Transverse colon (tissue), 4 donors: ENCODE measurements at regions not wholly inside any gene's neighbourhood (a gene's known extent, or its start where the extent isn't known, plus 50 kb on each side); places are given as distances from the start of the nearest gene placed in this dataset.

ENCODE experiments used
- CTCF ChIP-seq, 5 experiments: fragments of 200-600 bp in 3 of 5; fragments of 450-650 bp in 2 of 5; sonication (generic) in 3 of 5; IDR thresholded peaks; 1 replicate in 2 of 5; 2 replicates in 3 of 5; pipeline ENCODE4 v1.5.1; 2016 to 2017; ENCODE audit warnings: antibody characterized with exemption in 5 of 5, inconsistent platforms in 3 of 5, mild to moderate bottlenecking in 2 of 5, moderate library complexity in 1 of 5
- EP300 ChIP-seq: sonication (generic); formaldehyde crosslinking; IDR thresholded peaks from one replicate; pipeline ENCODE4 v1.6.1; 2017; ENCODE audit warnings: antibody characterized with exemption, low read depth
- POLR2AphosphoS5 ChIP-seq, 3 donors: sonication (generic); formaldehyde crosslinking; IDR thresholded peaks; one replicate each; pipeline ENCODE4 v1.6.1; 2016; ENCODE audit warnings: antibody characterized with exemption in 3 of 3

GRCh38 chr4:123866796-123867195 is 470.2 kb downstream of the SPRY1 start:
- TF ChIP-seq CTCF (IDR thresholded peaks at IDR 0.05) (no peak), POLR2AphosphoS5 (IDR thresholded peaks at IDR 0.05) (no peak), EP300 (no peak)
